ENCODE measurements at regions not wholly inside any gene's neighbourhood (a gene's known extent, or its start where the extent isn't known, plus 50 kb on each side); places are given as distances from the start of the nearest gene placed in this dataset.

- no peak overlapping the region for H3K4me3 ChIP-seq (ENCODE audit: low read depth, low read length)
- DNase-seq (ENCODE audit: low read depth): no peak
- ChIA-PET POLR2A (no interaction called here), CTCF (no interaction called here)
- no peaks in the 10 kb centered on the region for H3K27me3 ChIP-seq (ENCODE audit: control insufficient read depth, insufficient read depth, low read length)
- no peak for TF ChIP-seq CTCF (IDR thresholded peaks at IDR 0.05; ENCODE audit: insufficient read depth, low read depth, low read length)
- H3K36me3 ChIP-seq (ENCODE audit: control insufficient read depth, insufficient read depth, low read length): no peaks in the 10 kb centered on the region
Measured at GRCh38 chr18:42636309-42636708, 479.2 kb downstream of the RIT2 start.

GRCh38 chr18:42640160-42640559, 475.3 kb downstream of the RIT2 start:
- CTCF ChIA-PET: no interaction called here
- POLR2A ChIA-PET: no interaction called here
- DNase-seq (ENCODE audit: low read depth): no peak
- H3K4me3 ChIP-seq (ENCODE audit: low read depth, low read length): no peak overlapping the region
- TF ChIP-seq CTCF (IDR thresholded peaks at IDR 0.05; ENCODE audit: insufficient read depth, low read depth, low read length): no peak
- H3K27me3 ChIP-seq (ENCODE audit: control insufficient read depth, insufficient read depth, low read length): no peaks in the 10 kb centered on the region
- H3K36me3 ChIP-seq (ENCODE audit: control insufficient read depth, insufficient read depth, low read length): no peaks in the 10 kb centered on the region

GRCh38 chr18:42641996-42642395, 473.5 kb downstream of the RIT2 start:
- no peak for DNase-seq (ENCODE audit: low read depth)
- Histone ChIP-seq H3K27me3 (ENCODE audit: control insufficient read depth, insufficient read depth, low read length) (no peaks in the 10 kb centered on the region), H3K36me3 (ENCODE audit: control insufficient read depth, insufficient read depth, low read length) (no peaks in the 10 kb centered on the region), H3K4me3 (ENCODE audit: low read depth, low read length) (no peak overlapping the region)
- ChIA-PET POLR2A (no interaction called here), CTCF (no interaction called here)
- TF ChIP-seq CTCF (IDR thresholded peaks at IDR 0.05; ENCODE audit: insufficient read depth, low read depth, low read length): no peak

- ChIA-PET POLR2A (no interaction called here), CTCF (interaction anchor here (1.2 kb wide), 1 partner anchor 12 kb away, joined by 4 read pairs; no protein-coding TSS in a partner anchor)
- Histone ChIP-seq H3K27me3 (ENCODE audit: control insufficient read depth, insufficient read depth, low read length) (no peaks in the 10 kb centered on the region), H3K4me3 (ENCODE audit: low read depth, low read length) (no peak overlapping the region), H3K36me3 (ENCODE audit: control insufficient read depth, insufficient read depth, low read length) (no peaks in the 10 kb centered on the region)
- DNase-seq (ENCODE audit: low read depth): no peak
- no peak for TF ChIP-seq CTCF (IDR thresholded peaks at IDR 0.05; ENCODE audit: insufficient read depth, low read depth, low read length)
Measured at GRCh38 chr18:42644729-42645131, 470.8 kb downstream of the RIT2 start.

- DNase-seq (ENCODE audit: low read depth): no peak
- CTCF ChIA-PET: no interaction called here
- H3K27me3 ChIP-seq (ENCODE audit: control insufficient read depth, insufficient read depth, low read length): no peaks in the 10 kb centered on the region
- no peaks in the 10 kb centered on the region for H3K36me3 ChIP-seq (ENCODE audit: control insufficient read depth, insufficient read depth, low read length)
- POLR2A ChIA-PET: no interaction called here
- no peak for TF ChIP-seq CTCF (IDR thresholded peaks at IDR 0.05; ENCODE audit: insufficient read depth, low read depth, low read length)
- no peak overlapping the region for H3K4me3 ChIP-seq (ENCODE audit: low read depth, low read length)
Measured at GRCh38 chr18:42649331-42650035, 466.0 kb downstream of the RIT2 start.
